ENCODE measurements at regions not wholly inside any gene's neighbourhood (a gene's known extent, or its start where the extent isn't known, plus 50 kb on each side); places are given as distances from the start of the nearest gene placed in this dataset.

GRCh38 chrX:142005532-142005931 is 101.8 kb downstream of the MAGEC1 start:
- Histone ChIP-seq H3K27me3 (replicated peaks in 1 of 2; ENCODE audit: control insufficient read depth in 2 of 2, extremely low read depth in 1 of 2, insufficient read depth in 2 of 2, low read length in 1 of 2) (no peaks in the 10 kb centered on the region), H3K9me3 (no peaks in the 10 kb centered on the region), H3K36me3 (ENCODE audit: control insufficient read depth in 2 of 2, extremely low read depth in 1 of 2, insufficient read depth in 1 of 2, low read length in 1 of 2) (no peaks in the 10 kb centered on the region), H3K4me1 (ENCODE audit: control insufficient read depth in 1 of 2, extremely low read depth in 1 of 2, insufficient read depth in 2 of 2, low read length in 2 of 2) (no peaks in the 10 kb centered on the region), H3K4me3 (ENCODE audit: control insufficient read depth in 1 of 2, extremely low read depth in 1 of 2, low read length in 1 of 2) (no peak overlapping the region), H3K27ac (ENCODE audit: low read length) (no peak overlapping the region)
- H3K4me3 Mint-ChIP-seq, result no peak overlapping the region
- ATAC-seq (replicated peaks in 1 of 4), result no peak
- H3K9me3 Mint-ChIP-seq, result peaks cover 0 to 9% (median 2%) of the 10 kb centered on the region in 3 donors
- H3K27me3 Mint-ChIP-seq, result no peaks in the 10 kb centered on the region
- ChIA-PET CTCF (no interaction called here), POLR2A (no interaction called here)
- no CpG with 5 or more reads among the region's 1 CpG for WGBS (ENCODE audit: insufficient coverage)
- no peak for DNase-seq
- no peaks in the 10 kb centered on the region for H3K36me3 Mint-ChIP-seq
- no peak overlapping the region for H3K27ac Mint-ChIP-seq
- no peaks in the 10 kb centered on the region for H3K4me1 Mint-ChIP-seq

GRCh38 chrX:142002471-142002870 is 98.8 kb downstream of the MAGEC1 start:
- H3K27ac ChIP-seq (ENCODE audit: low read length), result no peak overlapping the region
- Mint-ChIP-seq H3K27ac (no peak overlapping the region), H3K9me3 (peaks cover 0 to 13% (median 2%) of the 10 kb centered on the region in 3 donors), H3K36me3 (no peaks in the 10 kb centered on the region), H3K4me1 (no peaks in the 10 kb centered on the region), H3K27me3 (no peaks in the 10 kb centered on the region), H3K4me3 (no peak overlapping the region)
- H3K36me3 ChIP-seq (ENCODE audit: control insufficient read depth in 2 of 2, extremely low read depth in 1 of 2, insufficient read depth in 1 of 2, low read length in 1 of 2), result no peaks in the 10 kb centered on the region
- ChIA-PET CTCF (no interaction called here), POLR2A (interaction anchor here in 1 of 2 donors (0.6 kb wide), 1 partner anchor 13 kb away, joined by 3 read pairs; no protein-coding TSS in a partner anchor)
- no peaks in the 10 kb centered on the region for H3K27me3 ChIP-seq (replicated peaks in 1 of 2; ENCODE audit: control insufficient read depth in 2 of 2, extremely low read depth in 1 of 2, insufficient read depth in 2 of 2, low read length in 1 of 2)
- H3K9me3 ChIP-seq, result no peaks in the 10 kb centered on the region
- WGBS (ENCODE audit: insufficient coverage), result no CpG with 5 or more reads among the region's 3 CpGs
- DNase-seq (no peak), ATAC-seq (replicated peaks in 1 of 4) (no peak)
- H3K4me1 ChIP-seq (ENCODE audit: control insufficient read depth in 1 of 2, extremely low read depth in 1 of 2, insufficient read depth in 2 of 2, low read length in 2 of 2), result no peaks in the 10 kb centered on the region
- no peak overlapping the region for H3K4me3 ChIP-seq (ENCODE audit: control insufficient read depth in 1 of 2, extremely low read depth in 1 of 2, low read length in 1 of 2)

- DNase-seq (no peak), ATAC-seq (replicated peaks in 1 of 4) (no peak)
- H3K4me1 Mint-ChIP-seq, result no peaks in the 10 kb centered on the region
- H3K4me3 ChIP-seq (ENCODE audit: control insufficient read depth in 1 of 2, extremely low read depth in 1 of 2, low read length in 1 of 2), result no peak overlapping the region
- POLR2A ChIA-PET, result no interaction called here
- H3K36me3 ChIP-seq (ENCODE audit: control insufficient read depth in 2 of 2, extremely low read depth in 1 of 2, insufficient read depth in 1 of 2, low read length in 1 of 2), result no peaks in the 10 kb centered on the region
- no peak overlapping the region for H3K27ac ChIP-seq (ENCODE audit: low read length)
- no peaks in the 10 kb centered on the region for H3K36me3 Mint-ChIP-seq
- peaks cover 0 to 13% (median 2%) of the 10 kb centered on the region in 3 donors for H3K9me3 Mint-ChIP-seq
- WGBS (ENCODE audit: insufficient coverage), result no CpG with 5 or more reads among the region's 1 CpG
- H3K27me3 Mint-ChIP-seq, result no peaks in the 10 kb centered on the region
- no peak overlapping the region for H3K4me3 Mint-ChIP-seq
- no peaks in the 10 kb centered on the region for H3K27me3 ChIP-seq (replicated peaks in 1 of 2; ENCODE audit: control insufficient read depth in 2 of 2, extremely low read depth in 1 of 2, insufficient read depth in 2 of 2, low read length in 1 of 2)
- H3K27ac Mint-ChIP-seq, result no peak overlapping the region
- CTCF ChIA-PET, result no interaction called here
- no peaks in the 10 kb centered on the region for H3K4me1 ChIP-seq (ENCODE audit: control insufficient read depth in 1 of 2, extremely low read depth in 1 of 2, insufficient read depth in 2 of 2, low read length in 2 of 2)
- no peaks in the 10 kb centered on the region for H3K9me3 ChIP-seq
These were observed 98.2 kb downstream of the MAGEC1 start for GRCh38 chrX:142001934-142002333.

- H3K27me3 Mint-ChIP-seq, result peaks cover 0 to 12% of the 10 kb centered on the region in 2 donors
- H3K4me1 ChIP-seq (ENCODE audit: control insufficient read depth in 1 of 2, extremely low read depth in 1 of 2, insufficient read depth in 2 of 2, low read length in 2 of 2), result no peaks in the 10 kb centered on the region
- H3K27ac ChIP-seq (ENCODE audit: low read length), result no peak overlapping the region
- no peak overlapping the region for H3K27ac Mint-ChIP-seq
- ChIA-PET POLR2A (no interaction called here), CTCF (no interaction called here)
- no peak overlapping the region for H3K4me3 Mint-ChIP-seq
- no peak overlapping the region for H3K4me3 ChIP-seq (ENCODE audit: control insufficient read depth in 1 of 2, extremely low read depth in 1 of 2, low read length in 1 of 2)
- no peaks in the 10 kb centered on the region for H3K36me3 Mint-ChIP-seq
- peaks cover 0 to 8% (median 3%) of the 10 kb centered on the region in 3 donors for H3K9me3 Mint-ChIP-seq
- H3K4me1 Mint-ChIP-seq, result no peaks in the 10 kb centered on the region
- DNase-seq, result no peak
- ATAC-seq (replicated peaks in 1 of 4), result no peak
- H3K27me3 ChIP-seq (replicated peaks in 1 of 2; ENCODE audit: control insufficient read depth in 2 of 2, extremely low read depth in 1 of 2, insufficient read depth in 2 of 2, low read length in 1 of 2), result no peaks in the 10 kb centered on the region
- no peaks in the 10 kb centered on the region for H3K36me3 ChIP-seq (ENCODE audit: control insufficient read depth in 2 of 2, extremely low read depth in 1 of 2, insufficient read depth in 1 of 2, low read length in 1 of 2)
- 100% methylated on average over 1 of the region's 5 CpGs for WGBS (ENCODE audit: insufficient coverage)
- H3K9me3 ChIP-seq, result no peaks in the 10 kb centered on the region
These were observed 86.1 kb downstream of the MAGEC1 start for GRCh38 chrX:141989815-141990214.

GRCh38 chrX:141989134-141989533 is 85.4 kb downstream of the MAGEC1 start:
- no peak overlapping the region for H3K27ac ChIP-seq (ENCODE audit: low read length)
- Mint-ChIP-seq H3K27ac (no peak overlapping the region), H3K27me3 (peaks cover 0 to 12% of the 10 kb centered on the region in 2 donors), H3K4me1 (no peaks in the 10 kb centered on the region), H3K4me3 (no peak overlapping the region), H3K9me3 (peaks cover 0 to 8% (median 3%) of the 10 kb centered on the region in 3 donors), H3K36me3 (no peaks in the 10 kb centered on the region)
- no peaks in the 10 kb centered on the region for H3K9me3 ChIP-seq
- WGBS (ENCODE audit: insufficient coverage), result no CpG with 5 or more reads among the region's 1 CpG
- ATAC-seq (replicated peaks in 1 of 4) (no peak), DNase-seq (no peak)
- ChIA-PET POLR2A (no interaction called here), CTCF (no interaction called here)
- no peak overlapping the region for H3K4me3 ChIP-seq (ENCODE audit: control insufficient read depth in 1 of 2, extremely low read depth in 1 of 2, low read length in 1 of 2)
- no peaks in the 10 kb centered on the region for H3K27me3 ChIP-seq (replicated peaks in 1 of 2; ENCODE audit: control insufficient read depth in 2 of 2, extremely low read depth in 1 of 2, insufficient read depth in 2 of 2, low read length in 1 of 2)
- no peaks in the 10 kb centered on the region for H3K4me1 ChIP-seq (ENCODE audit: control insufficient read depth in 1 of 2, extremely low read depth in 1 of 2, insufficient read depth in 2 of 2, low read length in 2 of 2)
- no peaks in the 10 kb centered on the region for H3K36me3 ChIP-seq (ENCODE audit: control insufficient read depth in 2 of 2, extremely low read depth in 1 of 2, insufficient read depth in 1 of 2, low read length in 1 of 2)

- DNase-seq (no peak), ATAC-seq (replicated peaks in 1 of 4) (no peak)
- Histone ChIP-seq H3K4me3 (ENCODE audit: control insufficient read depth in 1 of 2, extremely low read depth in 1 of 2, low read length in 1 of 2) (no peak overlapping the region), H3K27me3 (replicated peaks in 1 of 2; ENCODE audit: control insufficient read depth in 2 of 2, extremely low read depth in 1 of 2, insufficient read depth in 2 of 2, low read length in 1 of 2) (no peaks in the 10 kb centered on the region), H3K9me3 (no peaks in the 10 kb centered on the region), H3K4me1 (ENCODE audit: control insufficient read depth in 1 of 2, extremely low read depth in 1 of 2, insufficient read depth in 2 of 2, low read length in 2 of 2) (no peaks in the 10 kb centered on the region), H3K36me3 (ENCODE audit: control insufficient read depth in 2 of 2, extremely low read depth in 1 of 2, insufficient read depth in 1 of 2, low read length in 1 of 2) (no peaks in the 10 kb centered on the region), H3K27ac (ENCODE audit: low read length) (no peak overlapping the region)
- H3K4me1 Mint-ChIP-seq, result no peaks in the 10 kb centered on the region
- H3K27ac Mint-ChIP-seq, result no peak overlapping the region
- no peaks in the 10 kb centered on the region for H3K36me3 Mint-ChIP-seq
- POLR2A ChIA-PET, result no interaction called here
- WGBS (ENCODE audit: insufficient coverage), result 43% methylated on average over 2 of the region's 3 CpGs
- H3K9me3 Mint-ChIP-seq, result peaks cover 0 to 6% (median 4%) of the 10 kb centered on the region in 3 donors
- CTCF ChIA-PET, result no interaction called here
- H3K4me3 Mint-ChIP-seq, result no peak overlapping the region
- H3K27me3 Mint-ChIP-seq, result peaks cover 0 to 6% of the 10 kb centered on the region in 2 donors
These were observed 78.6 kb downstream of the MAGEC1 start for GRCh38 chrX:141982296-141982695.

- Mint-ChIP-seq H3K27ac (no peak overlapping the region), H3K27me3 (no peaks in the 10 kb centered on the region), H3K4me3 (no peak overlapping the region), H3K9me3 (peaks cover 0 to 13% (median 6%) of the 10 kb centered on the region in 3 donors), H3K36me3 (no peaks in the 10 kb centered on the region), H3K4me1 (no peaks in the 10 kb centered on the region)
- Histone ChIP-seq H3K36me3 (ENCODE audit: control insufficient read depth in 2 of 2, extremely low read depth in 1 of 2, insufficient read depth in 1 of 2, low read length in 1 of 2) (no peaks in the 10 kb centered on the region), H3K27me3 (replicated peaks in 1 of 2; ENCODE audit: control insufficient read depth in 2 of 2, extremely low read depth in 1 of 2, insufficient read depth in 2 of 2, low read length in 1 of 2) (no peaks in the 10 kb centered on the region), H3K4me1 (ENCODE audit: control insufficient read depth in 1 of 2, extremely low read depth in 1 of 2, insufficient read depth in 2 of 2, low read length in 2 of 2) (no peaks in the 10 kb centered on the region), H3K9me3 (no peaks in the 10 kb centered on the region), H3K4me3 (ENCODE audit: control insufficient read depth in 1 of 2, extremely low read depth in 1 of 2, low read length in 1 of 2) (no peak overlapping the region), H3K27ac (ENCODE audit: low read length) (no peak overlapping the region)
- CTCF ChIA-PET, result no interaction called here
- WGBS (ENCODE audit: insufficient coverage), result no CpG with 5 or more reads among the region's 3 CpGs
- POLR2A ChIA-PET, result no interaction called here
- DNase-seq, result no peak
- no peak for ATAC-seq (replicated peaks in 1 of 4)
These were observed 72.1 kb downstream of the MAGEC1 start for GRCh38 chrX:141975839-141976238.
